ENCODE measurements at regions not wholly inside any gene's neighbourhood (a gene's known extent, or its start where the extent isn't known, plus 50 kb on each side); places are given as distances from the start of the nearest gene placed in this dataset.
"Not testable (repeated sequence)": the region's sequence is repeated elsewhere in the genome, so short reads cannot be mapped to it uniquely, and the experiment has no call there.

DNA sequence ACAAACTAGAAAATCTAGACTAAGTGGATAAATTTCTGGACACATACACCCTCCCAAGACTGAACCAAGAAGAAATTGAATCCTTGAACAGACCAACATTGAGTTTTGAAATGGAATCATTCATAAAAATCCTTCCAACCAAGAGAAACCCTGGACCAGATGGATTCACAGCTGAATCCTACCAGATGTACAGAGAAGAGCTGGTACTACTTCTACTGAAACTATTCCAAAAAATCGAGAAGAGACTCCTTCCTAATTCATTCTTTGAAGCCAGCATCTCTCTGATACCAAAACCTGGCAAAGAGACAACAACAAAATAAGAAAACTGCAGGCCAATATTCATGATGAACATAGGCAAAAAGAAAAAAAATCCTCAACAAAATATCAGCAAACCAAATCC lies 227.4 kb downstream of the RPAP3 start:
- no peak for DNase-seq

DNA sequence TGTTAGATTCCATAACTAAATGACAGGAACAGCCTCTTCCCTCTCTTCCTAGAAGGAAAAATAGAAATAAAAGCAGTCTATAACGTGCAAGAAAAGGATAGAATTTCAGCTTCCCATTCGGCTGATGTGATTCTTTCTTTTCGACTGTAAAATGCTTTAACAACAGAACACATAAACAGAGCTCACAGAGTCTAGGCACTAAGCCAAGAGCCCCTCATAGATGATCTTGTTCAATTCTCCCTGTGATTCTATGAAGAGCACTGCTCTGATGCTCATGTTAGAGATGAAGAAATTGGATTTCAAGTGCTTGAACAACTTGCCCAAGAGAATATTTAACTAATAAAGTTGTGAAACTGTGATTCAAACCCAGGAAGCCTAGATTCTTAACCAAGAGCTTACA lies 232.7 kb downstream of the RPAP3 start:
- no peak for DNase-seq

DNA sequence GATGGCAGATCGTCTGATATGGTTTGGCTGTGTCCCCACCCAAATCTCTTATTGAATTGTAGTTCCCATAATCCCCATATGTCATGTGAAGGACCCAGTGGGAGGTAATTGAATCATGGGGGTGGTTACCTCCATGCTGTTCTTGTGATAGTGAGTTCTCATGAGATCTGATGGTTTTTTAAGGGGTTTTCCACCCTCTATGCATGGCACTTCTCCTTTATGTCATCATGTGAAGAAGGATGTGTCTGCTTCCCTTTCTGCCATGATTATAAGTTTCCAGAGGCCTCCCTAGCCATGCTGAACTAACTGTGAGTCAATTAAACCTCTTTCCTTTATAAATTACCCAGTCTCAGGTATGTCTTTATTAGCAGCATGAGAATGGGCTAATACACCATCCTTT lies 235.5 kb downstream of the RPAP3 start:
- not testable (repeated sequence) for DNase-seq

DNA sequence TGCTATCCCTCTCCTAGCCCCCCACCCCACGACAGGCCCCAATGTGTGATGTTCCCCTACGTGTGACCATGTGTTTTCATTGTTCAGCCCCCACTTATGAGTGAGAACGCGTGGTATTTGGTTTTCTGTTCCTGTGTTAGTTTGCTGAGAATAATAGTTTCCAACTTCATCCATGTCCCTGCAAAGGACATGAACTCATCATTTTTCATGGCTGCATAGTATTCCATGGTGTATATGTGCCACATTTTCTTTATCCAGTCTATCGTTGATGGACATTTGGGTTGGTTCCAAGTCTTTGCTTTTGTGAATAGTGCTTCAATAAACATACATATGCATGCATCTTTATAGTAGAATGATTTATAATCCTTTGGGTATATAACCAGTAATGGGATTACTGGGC lies 241.9 kb downstream of the RPAP3 start:
- DNase-seq = not testable (repeated sequence)

GRCh38 chr12:47458279-47458678 lies 247.6 kb downstream of the RPAP3 start:
- DNase-seq = no peak

DNA sequence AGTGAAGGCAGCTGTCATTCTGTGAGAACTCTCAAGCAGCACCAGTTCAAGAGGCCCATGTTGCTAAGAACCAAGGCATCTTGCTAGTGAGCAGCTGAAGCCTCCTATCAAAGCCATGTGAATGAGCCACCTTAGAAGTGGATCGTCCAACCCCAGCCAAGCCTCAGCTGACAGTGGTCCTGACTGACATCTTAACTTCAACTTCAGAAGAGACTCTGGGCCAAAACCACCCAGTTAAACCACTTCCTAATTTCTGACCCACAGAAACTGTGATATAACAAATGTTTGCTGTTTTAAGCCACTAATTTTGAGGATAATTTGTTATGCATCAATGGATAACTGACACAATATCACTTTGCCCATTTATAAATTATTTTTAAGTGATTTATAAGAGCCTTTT lies 256.0 kb downstream of the RPAP3 start:
- DNase-seq = no peak

- no peak for DNase-seq
These were observed 263.5 kb downstream of the RPAP3 start for GRCh38 chr12:47442310-47442709.

- DNase-seq = no peak
These were observed 264.3 kb downstream of the RPAP3 start for GRCh38 chr12:47441490-47441889.

DNA sequence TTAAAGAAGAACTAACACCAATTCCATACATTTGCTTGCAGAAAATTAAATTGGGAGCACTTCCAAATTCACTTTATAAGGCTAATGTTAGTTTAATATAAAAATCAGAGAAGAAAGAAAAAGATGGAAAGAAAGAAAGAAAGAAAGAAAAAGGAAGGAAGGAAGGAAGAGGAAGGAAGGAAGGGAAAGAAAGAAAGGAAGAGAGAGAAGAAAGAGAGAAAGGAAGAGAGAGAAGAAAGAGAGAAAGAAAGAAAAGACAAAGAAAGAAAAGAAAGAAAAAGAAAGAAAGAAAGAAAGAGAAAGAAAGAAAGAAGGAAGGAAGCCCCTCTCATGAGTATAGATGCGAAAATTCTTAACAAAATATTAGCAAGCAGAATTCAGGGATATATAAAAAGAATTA lies 267.7 kb downstream of the RPAP3 start:
- DNase-seq = no peak

GRCh38 chr12:47437570-47437969 lies 268.3 kb downstream of the RPAP3 start:
- DNase-seq = no peak

- no peak for DNase-seq
These were observed 272.0 kb downstream of the RPAP3 start for GRCh38 chr12:47433876-47434275.

GRCh38 chr12:47426678-47427309 lies 279.0 kb downstream of the RPAP3 start:
- peak; percentile 47 for DNase-seq

- no peak for DNase-seq
These were observed 283.2 kb downstream of the RPAP3 start for GRCh38 chr12:47422611-47423010.

DNA sequence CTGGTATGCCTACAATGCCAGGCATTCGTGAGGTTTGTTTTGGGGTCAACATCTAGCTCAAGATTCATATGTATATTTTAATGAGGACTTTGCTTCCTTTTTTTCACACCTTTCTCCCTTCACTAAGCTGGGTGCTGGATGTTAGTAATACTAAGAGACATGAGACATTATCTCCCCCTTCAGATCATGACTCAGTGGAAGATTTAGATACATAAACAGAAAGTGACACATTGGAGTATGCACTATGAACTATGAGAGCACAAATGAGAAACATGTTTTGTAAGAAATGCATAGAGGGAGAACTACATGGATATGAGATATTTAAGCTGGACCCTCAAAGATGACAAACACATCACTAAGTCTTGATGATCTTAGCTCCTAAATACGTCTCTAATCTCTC lies 286.3 kb downstream of the RPAP3 start:
- DNase-seq = no peak

- DNase-seq = no peak
These were observed 287.9 kb downstream of the RPAP3 start for GRCh38 chr12:47417955-47418354.

GRCh38 chr12:47417121-47417520 lies 288.7 kb downstream of the RPAP3 start:
- DNase-seq = no peak

DNA sequence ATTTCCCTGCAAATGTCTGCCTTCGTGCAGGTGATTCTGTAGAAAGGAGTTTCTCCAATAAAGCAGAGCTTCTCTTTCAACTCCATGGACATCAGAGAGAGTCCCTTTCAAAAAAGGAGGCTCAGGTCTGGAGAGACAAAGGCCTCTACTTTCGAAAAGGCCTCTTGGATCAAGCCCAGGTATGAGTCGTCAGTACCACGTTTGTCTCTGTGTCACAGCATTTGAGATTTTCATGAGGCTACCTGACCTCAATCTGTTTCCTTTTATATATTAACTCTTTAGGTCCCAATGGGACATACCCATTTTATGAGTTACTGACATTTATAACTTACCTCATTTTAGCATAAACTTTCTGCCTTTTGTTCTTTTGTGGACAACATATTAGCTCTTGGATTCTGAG lies 290.8 kb downstream of the RPAP3 start:
- DNase-seq = no peak

DNA sequence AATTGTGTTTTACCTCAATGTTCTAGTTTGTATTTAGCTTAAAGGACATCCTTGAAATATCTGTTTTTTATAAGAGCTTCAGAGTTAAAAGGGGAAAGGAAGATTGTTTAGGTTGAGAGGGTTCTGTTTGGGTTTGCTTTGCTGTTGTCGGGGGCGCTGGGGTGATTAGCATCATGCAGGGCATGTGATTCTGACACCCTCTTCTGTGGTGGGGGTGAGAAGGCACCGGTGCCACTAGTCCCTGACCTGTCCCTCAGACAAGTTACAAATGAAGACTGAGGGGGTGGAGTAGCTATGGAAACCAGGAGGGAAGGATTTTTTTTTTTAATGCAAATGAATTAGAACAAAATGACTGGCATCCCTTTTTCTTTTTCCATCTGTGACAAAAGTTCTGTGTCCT lies 291.3 kb downstream of the RPAP3 start:
- DNase-seq = no peak

- no peak for DNase-seq
These were observed 292.0 kb downstream of the RPAP3 start for GRCh38 chr12:47413806-47414205.

DNA sequence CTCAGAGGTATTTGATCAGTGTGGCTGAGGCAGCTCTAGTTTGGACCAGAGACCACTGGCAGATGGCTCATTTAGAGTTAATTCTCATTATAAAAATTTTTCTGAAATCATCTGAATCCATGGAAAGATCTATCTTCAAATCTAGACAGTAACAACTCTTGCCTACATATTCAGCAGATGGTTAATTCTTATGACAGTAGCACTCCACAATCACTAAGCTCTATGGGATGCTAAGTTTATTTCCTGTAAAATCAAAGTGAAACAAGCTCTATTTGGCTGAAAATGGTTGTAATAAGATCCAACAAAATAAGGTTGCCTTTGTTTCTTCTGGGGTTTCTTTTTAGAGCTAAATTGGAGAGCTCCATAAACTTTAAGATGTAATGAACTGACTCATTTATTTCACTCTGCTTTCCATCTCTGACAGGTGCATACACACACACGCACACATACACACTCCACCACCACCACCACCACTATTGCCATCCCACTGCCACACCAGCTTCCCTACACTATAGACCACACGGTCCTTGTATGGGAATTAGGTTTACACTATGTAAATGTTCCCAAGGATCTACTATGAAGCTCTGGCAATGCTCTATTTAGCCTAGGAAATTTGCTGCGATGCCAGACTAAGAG lies 293.1 kb downstream of the RPAP3 start:
- no peak for DNase-seq

- DNase-seq = no peak
These were observed 293.9 kb downstream of the RPAP3 start for GRCh38 chr12:47411966-47412365.

DNA sequence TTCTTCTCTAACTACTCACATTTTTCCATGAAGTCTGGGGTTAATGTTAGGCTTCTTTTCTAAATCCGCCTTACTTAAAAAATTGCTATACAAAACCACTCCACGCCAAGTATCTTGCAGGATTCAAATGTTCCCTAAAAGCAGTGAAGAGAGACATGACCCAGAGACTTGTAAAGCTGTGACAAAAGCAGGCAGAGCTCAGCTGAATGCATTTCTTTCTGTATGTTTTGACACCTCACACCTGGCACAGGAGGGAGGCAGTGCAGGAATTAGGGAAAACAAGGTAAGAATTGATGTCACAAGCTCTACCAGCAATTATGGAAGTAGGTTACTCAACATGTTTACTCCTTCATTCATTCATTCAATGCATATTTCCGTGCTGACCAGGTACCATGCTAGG lies 295.0 kb downstream of the RPAP3 start:
- no peak for DNase-seq

DNA sequence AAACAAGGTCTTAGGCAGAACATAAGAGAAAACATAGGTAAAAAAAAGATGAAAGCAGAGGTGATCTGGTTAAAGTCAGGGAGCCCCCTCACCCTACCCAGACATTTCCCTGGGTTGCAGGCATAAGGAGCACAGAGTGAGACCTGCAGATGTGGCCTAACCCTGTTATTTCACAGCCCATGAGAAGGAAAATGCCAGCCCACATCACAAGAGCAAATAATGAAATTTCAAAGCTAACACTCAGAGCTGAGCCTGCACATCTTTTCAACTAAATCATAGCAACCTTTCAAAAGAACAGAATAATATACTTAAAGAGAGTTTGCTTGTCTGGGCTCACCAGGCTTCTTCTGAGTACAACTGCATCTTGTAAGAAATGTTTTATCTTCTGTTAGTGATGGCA lies 295.4 kb downstream of the RPAP3 start:
- DNase-seq = no peak

DNA sequence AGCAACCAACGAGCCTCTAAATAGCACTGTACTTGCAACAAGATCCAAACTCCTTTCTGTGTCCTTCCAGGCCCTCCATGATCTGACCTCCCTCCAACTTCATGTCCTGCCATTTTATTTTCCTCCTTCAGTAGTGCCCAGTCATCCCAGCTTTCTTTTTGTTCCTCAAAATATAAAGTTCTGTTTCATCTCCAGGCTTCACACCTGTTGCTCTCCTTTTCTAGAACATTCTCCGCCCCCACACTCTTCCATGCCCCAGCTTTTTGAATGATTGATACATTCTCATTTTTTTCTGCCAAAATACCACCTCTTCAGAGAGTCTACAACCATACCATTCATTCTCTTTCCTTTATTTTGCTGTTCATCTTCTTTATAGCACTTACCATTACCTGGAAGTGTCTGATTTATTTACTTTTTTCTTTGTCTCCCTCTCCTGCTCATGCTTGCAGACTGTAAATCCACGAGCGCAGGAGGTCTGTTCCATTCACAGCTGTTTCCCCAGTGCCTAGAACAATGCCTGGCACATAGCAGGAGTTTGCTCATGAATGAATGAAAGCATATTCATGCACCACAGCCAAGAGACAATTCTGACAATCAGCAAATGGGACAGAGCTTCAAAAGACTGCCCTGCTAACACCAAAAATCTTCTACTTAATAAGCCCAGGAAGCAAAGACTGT lies 296.4 kb downstream of the RPAP3 start:
- DNase-seq = no peak

Data from T-helper 9 cell (primary cell).